ENCODE measurements at regions not wholly inside any gene's neighbourhood (a gene's known extent, or its start where the extent isn't known, plus 50 kb on each side); places are given as distances from the start of the nearest gene placed in this dataset.

- H3K9ac ChIP-seq = no peak overlapping the region
- Mint-ChIP-seq H3K27ac (no peak overlapping the region), H3K27me3 (ENCODE audit: insufficient read depth, low read depth) (no peaks in the 10 kb centered on the region), H3K4me1 (peaks cover 7% of the 10 kb centered on the region), H3K4me3 (no peak overlapping the region), H3K9me3 (no peaks in the 10 kb centered on the region), H3K36me3 (no peaks in the 10 kb centered on the region)
- TF ChIP-seq EZH2phosphoT487 (IDR thresholded peaks at IDR 0.05) (no peak), EZH2 (IDR thresholded peaks at IDR 0.05) (no peak), CTCF (IDR thresholded peaks at IDR 0.05) (no peak)
- H2AFZ ChIP-seq (replicated peaks) = no peak overlapping the region
- no peaks in the 10 kb centered on the region for H4K20me1 ChIP-seq (ENCODE audit: low read depth)
- H3K27me3 ChIP-seq = no peaks in the 10 kb centered on the region
- H3F3A ChIP-seq (ENCODE audit: low read depth) = no peaks in the 10 kb centered on the region
- H3K9me3 ChIP-seq (ENCODE audit: low read depth) = no peaks in the 10 kb centered on the region
- H3K27ac ChIP-seq = no peak overlapping the region
- H3K79me2 ChIP-seq (ENCODE audit: low read depth) = no peaks in the 10 kb centered on the region
- no peak overlapping the region for H3K4me3 ChIP-seq
- H3K4me1 ChIP-seq = no peaks in the 10 kb centered on the region
- H3K36me3 ChIP-seq = no peaks in the 10 kb centered on the region
- no peak for DNase-seq (ENCODE audit: low spot score)
- H3K4me2 ChIP-seq = no peak overlapping the region
Observed at GRCh38 chr18:29862824-29863223, 1179.7 kb downstream of the DSC3 start.

- Histone ChIP-seq H3K79me2 (ENCODE audit: low read depth) (no peaks in the 10 kb centered on the region), H3K4me2 (no peak overlapping the region), H3K4me3 (no peak overlapping the region), H2AFZ (replicated peaks) (no peak overlapping the region), H3K36me3 (no peaks in the 10 kb centered on the region), H3K27ac (no peak overlapping the region), H3K9me3 (ENCODE audit: low read depth) (no peaks in the 10 kb centered on the region), H3K9ac (no peak overlapping the region), H4K20me1 (ENCODE audit: low read depth) (no peaks in the 10 kb centered on the region), H3K27me3 (no peaks in the 10 kb centered on the region), H3K4me1 (no peaks in the 10 kb centered on the region), H3F3A (ENCODE audit: low read depth) (no peaks in the 10 kb centered on the region)
- peaks cover 2% of the 10 kb centered on the region for H3K9me3 Mint-ChIP-seq
- DNase-seq (ENCODE audit: low spot score) = no peak
- H3K4me1 Mint-ChIP-seq = peaks cover 4% of the 10 kb centered on the region
- TF ChIP-seq CTCF (IDR thresholded peaks at IDR 0.05) (no peak), EZH2phosphoT487 (IDR thresholded peaks at IDR 0.05) (no peak), EZH2 (IDR thresholded peaks at IDR 0.05) (no peak)
- H3K27me3 Mint-ChIP-seq (ENCODE audit: insufficient read depth, low read depth) = no peaks in the 10 kb centered on the region
- H3K27ac Mint-ChIP-seq = no peak overlapping the region
- H3K36me3 Mint-ChIP-seq = no peaks in the 10 kb centered on the region
- no peak overlapping the region for H3K4me3 Mint-ChIP-seq
Observed at GRCh38 chr18:29855637-29856036, 1186.9 kb downstream of the DSC3 start.

GRCh38 chr18:29853126-29853525 lies 1189.4 kb downstream of the DSC3 start:
- Histone ChIP-seq H3K9me3 (ENCODE audit: low read depth) (no peaks in the 10 kb centered on the region), H3K9ac (no peak overlapping the region), H3K4me2 (no peak overlapping the region), H3K4me1 (no peaks in the 10 kb centered on the region), H4K20me1 (ENCODE audit: low read depth) (no peaks in the 10 kb centered on the region), H3F3A (ENCODE audit: low read depth) (no peaks in the 10 kb centered on the region), H3K27ac (no peak overlapping the region), H3K27me3 (no peaks in the 10 kb centered on the region), H3K4me3 (no peak overlapping the region), H2AFZ (replicated peaks) (no peak overlapping the region), H3K79me2 (ENCODE audit: low read depth) (no peaks in the 10 kb centered on the region), H3K36me3 (no peaks in the 10 kb centered on the region)
- Mint-ChIP-seq H3K4me3 (no peak overlapping the region), H3K27me3 (ENCODE audit: insufficient read depth, low read depth) (no peaks in the 10 kb centered on the region), H3K36me3 (no peaks in the 10 kb centered on the region), H3K9me3 (peaks cover 2% of the 10 kb centered on the region), H3K27ac (no peak overlapping the region), H3K4me1 (peaks cover 4% of the 10 kb centered on the region)
- DNase-seq (ENCODE audit: low spot score) = no peak
- TF ChIP-seq CTCF (IDR thresholded peaks at IDR 0.05) (no peak), EZH2phosphoT487 (IDR thresholded peaks at IDR 0.05) (no peak), EZH2 (IDR thresholded peaks at IDR 0.05) (no peak)

GRCh38 chr18:29849144-29849543 lies 1193.4 kb downstream of the DSC3 start:
- Mint-ChIP-seq H3K9me3 (peaks cover 4% of the 10 kb centered on the region), H3K36me3 (no peaks in the 10 kb centered on the region), H3K27me3 (ENCODE audit: insufficient read depth, low read depth) (no peaks in the 10 kb centered on the region), H3K4me1 (no peaks in the 10 kb centered on the region), H3K4me3 (no peak overlapping the region), H3K27ac (no peak overlapping the region)
- H3K4me3 ChIP-seq = no peak overlapping the region
- H3F3A ChIP-seq (ENCODE audit: low read depth) = no peaks in the 10 kb centered on the region
- H3K79me2 ChIP-seq (ENCODE audit: low read depth) = no peaks in the 10 kb centered on the region
- H3K9ac ChIP-seq = no peak overlapping the region
- H2AFZ ChIP-seq (replicated peaks) = no peak overlapping the region
- no peaks in the 10 kb centered on the region for H3K36me3 ChIP-seq
- H3K4me2 ChIP-seq = no peak overlapping the region
- no peak for DNase-seq (ENCODE audit: low spot score)
- H3K27ac ChIP-seq = no peak overlapping the region
- TF ChIP-seq CTCF (IDR thresholded peaks at IDR 0.05) (no peak), EZH2phosphoT487 (IDR thresholded peaks at IDR 0.05) (no peak), EZH2 (IDR thresholded peaks at IDR 0.05) (no peak)
- H4K20me1 ChIP-seq (ENCODE audit: low read depth) = no peaks in the 10 kb centered on the region
- H3K4me1 ChIP-seq = no peaks in the 10 kb centered on the region
- H3K27me3 ChIP-seq = no peaks in the 10 kb centered on the region
- no peaks in the 10 kb centered on the region for H3K9me3 ChIP-seq (ENCODE audit: low read depth)
